ENCODE measurements at regions not wholly inside any gene's neighbourhood (a gene's known extent, or its start where the extent isn't known, plus 50 kb on each side); places are given as distances from the start of the nearest gene placed in this dataset.

DNA sequence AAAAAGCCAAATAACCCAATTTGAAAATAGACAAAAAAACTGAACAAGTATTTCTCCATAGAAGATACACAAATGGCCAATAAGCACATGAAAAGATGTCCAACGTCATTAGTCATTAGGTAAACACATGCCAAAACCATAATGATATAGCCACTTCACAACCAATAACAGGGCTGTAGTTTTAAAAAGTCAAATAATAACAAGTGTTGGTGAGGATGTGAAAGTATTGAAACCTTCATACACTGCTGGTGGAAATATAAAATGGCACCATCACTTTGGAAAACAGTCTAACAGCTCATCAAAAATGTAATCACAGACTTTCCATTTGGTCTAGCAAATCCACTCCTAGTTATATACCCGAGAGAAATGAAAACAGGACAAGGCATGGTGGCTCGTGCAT lies 144.2 kb upstream of the CYP1B1 start:
- Histone ChIP-seq H3K27ac (ENCODE audit: low read length) (no peak overlapping the region), H3K9ac (ENCODE audit: low read length) (no peak overlapping the region), H3K36me3 (replicated peaks; ENCODE audit: insufficient read depth, low read length) (no peaks in the 10 kb centered on the region), H3K9me2 (replicated peaks; ENCODE audit: insufficient read depth, low read length) (no peaks in the 10 kb centered on the region), H4K20me1 (ENCODE audit: insufficient read depth, low read length) (no peaks in the 10 kb centered on the region), H3K4me2 (ENCODE audit: low read depth, low read length) (no peak overlapping the region), H3F3A (ENCODE audit: insufficient read depth, low read length) (no peaks in the 10 kb centered on the region), H3K4me1 (ENCODE audit: low read length) (no peaks in the 10 kb centered on the region), H3K27me3 (replicated peaks; ENCODE audit: insufficient read depth, low read length) (no peaks in the 10 kb centered on the region), H2AFZ (ENCODE audit: low read length) (no peak overlapping the region), H3K79me2 (ENCODE audit: low read length) (no peaks in the 10 kb centered on the region), H3K4me3 (ENCODE audit: low read length) (no peak overlapping the region), H3K9me3 (replicated peaks; ENCODE audit: insufficient read depth, low read length) (no peaks in the 10 kb centered on the region)
- TF ChIP-seq CTCF (IDR thresholded peaks at IDR 0.05; ENCODE audit: low read length) (no peak), EZH2phosphoT487 (IDR thresholded peaks at IDR 0.05; ENCODE audit: low read length) (no peak), EZH2 (optimal IDR thresholded peaks at IDR 0.05; ENCODE audit: low read depth, low read length) (no peak)
- no peak for DNase-seq

DNA sequence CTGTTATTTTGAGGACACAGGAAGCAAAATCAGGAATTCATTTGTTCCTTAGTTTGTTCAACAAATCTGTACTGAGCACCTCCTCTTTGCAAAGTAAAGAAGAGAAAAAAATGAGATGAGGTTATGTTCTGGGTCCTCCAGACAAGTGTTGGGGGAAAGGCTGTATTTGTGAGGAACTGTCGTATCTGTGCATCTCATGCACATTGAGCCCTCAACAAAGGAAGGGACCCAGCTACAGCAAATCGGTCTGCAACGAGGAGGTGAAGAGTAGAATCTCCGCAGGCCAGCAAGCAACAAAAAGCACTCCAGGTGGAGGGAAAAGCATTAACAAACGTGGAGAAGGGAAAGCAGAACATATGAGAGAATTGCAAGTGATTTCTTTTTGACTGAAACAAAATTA lies 143.0 kb upstream of the CYP1B1 start:
- Histone ChIP-seq H3K4me1 (ENCODE audit: low read length) (no peaks in the 10 kb centered on the region), H4K20me1 (ENCODE audit: insufficient read depth, low read length) (no peaks in the 10 kb centered on the region), H3K4me3 (ENCODE audit: low read length) (no peak overlapping the region), H3F3A (ENCODE audit: insufficient read depth, low read length) (no peaks in the 10 kb centered on the region), H3K9me2 (replicated peaks; ENCODE audit: insufficient read depth, low read length) (no peaks in the 10 kb centered on the region), H3K9me3 (replicated peaks; ENCODE audit: insufficient read depth, low read length) (no peaks in the 10 kb centered on the region), H2AFZ (ENCODE audit: low read length) (no peak overlapping the region), H3K4me2 (ENCODE audit: low read depth, low read length) (no peak overlapping the region), H3K79me2 (ENCODE audit: low read length) (no peaks in the 10 kb centered on the region), H3K27me3 (replicated peaks; ENCODE audit: insufficient read depth, low read length) (no peaks in the 10 kb centered on the region), H3K9ac (ENCODE audit: low read length) (no peak overlapping the region), H3K27ac (ENCODE audit: low read length) (no peak overlapping the region), H3K36me3 (replicated peaks; ENCODE audit: insufficient read depth, low read length) (no peaks in the 10 kb centered on the region)
- DNase-seq = no peak
- TF ChIP-seq EZH2phosphoT487 (IDR thresholded peaks at IDR 0.05; ENCODE audit: low read length) (no peak), EZH2 (optimal IDR thresholded peaks at IDR 0.05; ENCODE audit: low read depth, low read length) (no peak), CTCF (IDR thresholded peaks at IDR 0.05; ENCODE audit: low read length) (no peak)

DNA sequence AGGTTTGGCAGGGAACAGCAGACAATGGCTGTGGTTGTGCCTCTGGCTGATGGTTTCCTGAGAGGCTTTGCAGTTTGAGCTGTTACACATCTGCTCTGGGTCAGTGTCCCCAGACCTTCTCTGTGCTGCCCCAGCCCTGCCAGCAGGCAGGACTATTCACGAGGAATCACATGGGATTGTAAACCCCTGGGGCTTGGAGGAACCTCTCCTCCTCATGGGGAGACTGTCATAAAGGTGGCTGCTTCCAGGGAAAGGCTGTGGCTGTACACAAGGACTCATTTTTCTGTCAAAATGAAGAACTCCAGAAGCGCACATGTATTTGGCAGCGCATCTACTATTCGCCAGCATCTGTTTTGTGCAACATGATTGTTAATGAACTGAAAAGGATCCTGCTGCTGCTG lies 142.6 kb upstream of the CYP1B1 start:
- Histone ChIP-seq H3K36me3 (replicated peaks; ENCODE audit: insufficient read depth, low read length) (no peaks in the 10 kb centered on the region), H3K79me2 (ENCODE audit: low read length) (no peaks in the 10 kb centered on the region), H2AFZ (ENCODE audit: low read length) (no peak overlapping the region), H4K20me1 (ENCODE audit: insufficient read depth, low read length) (no peaks in the 10 kb centered on the region), H3K27ac (ENCODE audit: low read length) (no peak overlapping the region), H3K4me1 (ENCODE audit: low read length) (no peaks in the 10 kb centered on the region), H3F3A (ENCODE audit: insufficient read depth, low read length) (no peaks in the 10 kb centered on the region), H3K9me3 (replicated peaks; ENCODE audit: insufficient read depth, low read length) (no peaks in the 10 kb centered on the region), H3K4me2 (ENCODE audit: low read depth, low read length) (no peak overlapping the region), H3K9ac (ENCODE audit: low read length) (no peak overlapping the region), H3K27me3 (replicated peaks; ENCODE audit: insufficient read depth, low read length) (no peaks in the 10 kb centered on the region), H3K9me2 (replicated peaks; ENCODE audit: insufficient read depth, low read length) (no peaks in the 10 kb centered on the region), H3K4me3 (ENCODE audit: low read length) (no peak overlapping the region)
- DNase-seq = no peak
- TF ChIP-seq CTCF (IDR thresholded peaks at IDR 0.05; ENCODE audit: low read length) (no peak), EZH2phosphoT487 (IDR thresholded peaks at IDR 0.05; ENCODE audit: low read length) (no peak), EZH2 (optimal IDR thresholded peaks at IDR 0.05; ENCODE audit: low read depth, low read length) (no peak)

Measured in MM.1S (cell line).